HCT116 (cell line): ENCODE measurements at regions not wholly inside any gene's neighbourhood (a gene's known extent, or its start where the extent isn't known, plus 50 kb on each side); places are given as distances from the start of the nearest gene placed in this dataset.

Source experiments
- ATAC-seq: fragments of 200-7000 bp; cut with Tn5 transposase; 2 replicates; pipeline ENCODE4 v1.9.1; 2020; ENCODE audit warnings: mild to moderate bottlenecking, moderate library complexity
- BruUV-seq: library from RNA; stranded (reverse); fragments of 400-500 nt; replicated peaks from 2 replicates; lab custom pipeline; 2021; lab: Mats Ljungman, UMichigan
- CTCF ChIA-PET: fragments of 300-600 bp; sonication (Branson Sonifier 250); formaldehyde crosslinking; loops from one replicate; lab custom pipeline; 2021; ENCODE audit warnings: antibody characterized with exemption; lab: Charles Lee
- POLR2A ChIA-PET: fragments of 300-600, 350-600 bp; sonication (Branson Sonifier 250); formaldehyde crosslinking; loops from one replicate; lab custom pipeline; 2021; ENCODE audit warnings: antibody characterized with exemption; lab: Charles Lee
- RAD21 ChIA-PET, 2 experiments: fragments of 300-600 bp; sonication (Branson Sonifier 250); formaldehyde crosslinking; loops; one replicate each; lab custom pipeline; 2023; ENCODE audit warnings: low total read pairs in 2 of 2; ENCODE audit not compliant: uncharacterized antibody in 2 of 2, unreplicated experiment in 2 of 2, low non-redundant PET in 1 of 2; lab: Charles Lee
- DNase-seq: peaks from one replicate; pipeline ENCODE4 v3.0.0-alpha.2; 2010; ENCODE audit warnings: low read depth, low spot score
- H2AFZ ChIP-seq: fragments of 200-600 bp; shearing (Covaris generic), sonication (generic); 2 replicates; pipeline ENCODE4 v1.6.1; 2017; ENCODE audit warnings: low read depth, mixed run types, mixed read lengths, antibody characterized with exemption, low read length; ENCODE audit not compliant: poor library complexity, severe bottlenecking
- H3K27ac ChIP-seq: 2 replicates; pipeline ENCODE4 v1.5.1; 2012; ENCODE audit warnings: low read depth, low read length
- H3K27me3 ChIP-seq: fragments of 200-600 bp; sonication (generic); 2 replicates; pipeline ENCODE4 v1.6.1; 2016; ENCODE audit warnings: mixed run types, low read length, mixed read lengths; ENCODE audit not compliant: insufficient read depth
- H3K36me3 ChIP-seq, 2 experiments: fragments of 200-500 bp in 1 of 2; fragments of 200-600 bp in 1 of 2; sonication (Bioruptor generic) in 1 of 2; sonication (generic) in 1 of 2; 2 replicates each; pipeline versions ENCODE4 v1.5.1 to v1.6.1; 2014 to 2016; ENCODE audit warnings: low read length in 2 of 2, inconsistent platforms in 1 of 2, mixed read lengths in 1 of 2, mixed run types in 1 of 2; ENCODE audit not compliant: insufficient read depth in 2 of 2, control insufficient read depth in 1 of 2
- H3K4me1 ChIP-seq, 2 experiments: fragments of 200-600 bp in 1 of 2; sonication (generic) in 1 of 2; 2 replicates each; pipeline versions ENCODE4 v1.5.1 to v1.6.1; 2012 to 2017; ENCODE audit warnings: low read length in 2 of 2, inconsistent platforms in 1 of 2, mild to moderate bottlenecking in 1 of 2, mixed read lengths in 1 of 2, mixed run types in 1 of 2, moderate library complexity in 1 of 2; ENCODE audit not compliant: insufficient read depth in 2 of 2, control insufficient read depth in 1 of 2
- H3K4me2 ChIP-seq: fragments of 200-600 bp; sonication (generic); 2 replicates; pipeline ENCODE4 v1.6.1; 2017; ENCODE audit warnings: mixed run types, low read length, mixed read lengths
- H3K4me3 ChIP-seq, 2 experiments: fragments of 200-600 bp in 1 of 2; sonication (generic) in 1 of 2; replicated peaks in 1 of 2; 2 replicates each; pipeline ENCODE4 v1.5.1; 2011 to 2016; ENCODE audit warnings: low read length in 2 of 2, control low read depth in 1 of 2, low read depth in 1 of 2, mild to moderate bottlenecking in 1 of 2, mixed read lengths in 1 of 2, mixed run types in 1 of 2
- H3K79me2 ChIP-seq: fragments of 200-600 bp; sonication (generic); 2 replicates; pipeline ENCODE4 v1.6.1; 2017; ENCODE audit warnings: mild to moderate bottlenecking, mixed run types, low read length, moderate library complexity, mixed read lengths; ENCODE audit not compliant: insufficient read depth
- H3K9ac ChIP-seq: fragments of 200-600 bp; sonication (generic); 2 replicates; pipeline ENCODE4 v1.6.1; 2016; ENCODE audit warnings: low read length, mixed read lengths
- H3K9me2 ChIP-seq: fragments of 200-600 bp; sonication (generic), shearing (Covaris generic); 2 replicates; pipeline ENCODE4 v1.6.1; 2017; ENCODE audit warnings: mixed run types, mild to moderate bottlenecking, moderate library complexity; ENCODE audit not compliant: insufficient read depth
- H3K9me3 ChIP-seq, 2 experiments: fragments of 200-500 bp in 1 of 2; fragments of 200-600 bp in 1 of 2; sonication (Bioruptor generic) in 1 of 2; sonication (generic) in 1 of 2; 2 replicates each; pipeline ENCODE4 v1.6.1; 2014 to 2017; ENCODE audit warnings: low read length in 2 of 2, mixed read lengths in 2 of 2, inconsistent platforms in 1 of 2, low read depth in 1 of 2, mild to moderate bottlenecking in 1 of 2, mixed run types in 1 of 2, moderate library complexity in 1 of 2; ENCODE audit not compliant: control insufficient read depth in 1 of 2, insufficient read depth in 1 of 2
- H4K20me1 ChIP-seq: fragments of 200-600 bp; sonication (generic), shearing (Covaris generic); 2 replicates; pipeline ENCODE4 v1.6.1; 2017; ENCODE audit warnings: mixed run types, mild to moderate bottlenecking, moderate library complexity; ENCODE audit not compliant: insufficient read depth
- ATF3 ChIP-seq: IDR thresholded peaks from 2 replicates; pipeline ENCODE4 v1.6.1; 2012
- CEBPB ChIP-seq: IDR thresholded peaks from 2 replicates; pipeline ENCODE4 v1.6.1; 2012; ENCODE audit warnings: low read depth
- CTCF ChIP-seq, 3 experiments: fragments of 200-600 bp in 1 of 3; sonication (generic) in 1 of 3; IDR thresholded peaks in 2 of 3; conservative IDR thresholded peaks in 1 of 3; 2 replicates each; pipeline ENCODE4 v1.5.1; 2012 to 2017; ENCODE audit warnings: low read depth in 2 of 3, low read length in 2 of 3, antibody characterized with exemption in 1 of 3, borderline replicate concordance in 1 of 3, control low read depth in 1 of 3, mild to moderate bottlenecking in 1 of 3, mixed read lengths in 1 of 3, mixed run types in 1 of 3, moderate library complexity in 1 of 3; ENCODE audit not compliant: insufficient read depth in 1 of 3
- EGR1 ChIP-seq: IDR thresholded peaks from 2 replicates; pipeline ENCODE4 v1.6.1; 2012; ENCODE audit warnings: low read depth
- EZH2 ChIP-seq: fragments of 200-600 bp; sonication (generic); IDR thresholded peaks from 2 replicates; pipeline ENCODE4 v1.6.1; 2017; ENCODE audit warnings: antibody characterized with exemption, mixed run types
- EZH2phosphoT487 ChIP-seq: fragments of 200-600 bp; IDR thresholded peaks from 2 replicates; pipeline ENCODE4 v1.6.1; 2018; ENCODE audit warnings: antibody characterized with exemption, borderline replicate concordance
- JUND ChIP-seq: IDR thresholded peaks from 2 replicates; pipeline ENCODE4 v1.6.1; 2012
- MAX ChIP-seq: IDR thresholded peaks from 2 replicates; pipeline ENCODE4 v1.6.1; 2012
- POLR2AphosphoS5 ChIP-seq: IDR thresholded peaks from 2 replicates; pipeline ENCODE4 v1.6.1; 2011; ENCODE audit warnings: mild to moderate bottlenecking, low read depth, low read length, moderate library complexity
- REST ChIP-seq: IDR thresholded peaks from 2 replicates; pipeline ENCODE4 v1.6.1; 2012; ENCODE audit warnings: low read depth
- SIN3A ChIP-seq: IDR thresholded peaks from 2 replicates; pipeline ENCODE4 v1.6.1; 2012; ENCODE audit warnings: low read depth
- YY1 ChIP-seq: IDR thresholded peaks from 2 replicates; pipeline ENCODE4 v1.6.1; 2011; ENCODE audit warnings: low read length, low read depth, moderate library complexity, mild to moderate bottlenecking; ENCODE audit not compliant: insufficient replicate concordance; ENCODE audit errors: extremely low read depth
- ZBTB33 ChIP-seq: IDR thresholded peaks from 2 replicates; pipeline ENCODE4 v1.6.1; 2011; ENCODE audit warnings: mild to moderate bottlenecking, low read length, moderate library complexity; ENCODE audit not compliant: insufficient replicate concordance; ENCODE audit errors: extremely low read depth
- ZFX ChIP-seq: fragments of 450-650 bp; IDR thresholded peaks from 2 replicates; pipeline ENCODE4 v1.6.1; 2017
- ZNF274 ChIP-seq: fragments of 200-500 bp; sonication (Bioruptor generic); IDR thresholded peaks from 2 replicates; pipeline ENCODE4 v1.6.1; 2014; ENCODE audit warnings: mild to moderate bottlenecking, low read depth, low read length, inconsistent platforms
- intact Hi-C: fragments of 100-400 bp; cut with micrococcal nuclease; formaldehyde crosslinking; loops from 2 replicates; pipeline ENCODE4 v1.10.0; 2022

- H3K4me1 ChIP-seq, result no peaks in the 10 kb centered on the region
- H3K4me2 ChIP-seq, result no peak overlapping the region
- BruUV-seq, result no TSS peak
- no peaks in the 10 kb centered on the region for H4K20me1 ChIP-seq
- H3K36me3 ChIP-seq, result no peaks in the 10 kb centered on the region
- H3K27ac ChIP-seq, result no peak overlapping the region
- no peaks in the 10 kb centered on the region for H3K27me3 ChIP-seq
- RAD21 ChIA-PET, result no interaction called here
- no peaks in the 10 kb centered on the region for H3K9me2 ChIP-seq
- no peak for ATAC-seq
- no peak overlapping the region for H3K9ac ChIP-seq
- no peak overlapping the region for H2AFZ ChIP-seq
- POLR2A ChIA-PET, result no interaction called here
- CTCF ChIA-PET, result no interaction called here
- DNase-seq, result no peak
- intact Hi-C loops, result no loop called here
- H3K79me2 ChIP-seq, result no peaks in the 10 kb centered on the region
- no peaks in the 10 kb centered on the region for H3K9me3 ChIP-seq
- H3K4me3 ChIP-seq, result no peak overlapping the region
- no peak for TF ChIP-seq SIN3A
- no peak for TF ChIP-seq EGR1
- TF ChIP-seq ZFX, result no peak
- TF ChIP-seq ATF3, result no peak
- TF ChIP-seq YY1, result no peak
- no peak for TF ChIP-seq POLR2AphosphoS5
- TF ChIP-seq EZH2, result no peak
- TF ChIP-seq ZBTB33, result no peak
- TF ChIP-seq EZH2phosphoT487, result no peak
- no peak for TF ChIP-seq ZNF274
- no peak for TF ChIP-seq CEBPB
- no peak for TF ChIP-seq REST
- TF ChIP-seq JUND, result no peak
- no peak for TF ChIP-seq MAX
- no peak for TF ChIP-seq CTCF (IDR thresholded peaks at IDR 0.05 in 2 of 3, conservative IDR thresholded peaks at IDR 0.05 in 1 of 3; ENCODE audit: borderline replicate concordance in 1 of 3, insufficient read depth in 1 of 3, low read depth in 2 of 3, low read length in 2 of 3)
Measured at GRCh38 chr3:145721815-145722214, 439.2 kb downstream of the PLOD2 start.
